ENCODE measurements at regions not wholly inside any gene's neighbourhood (a gene's known extent, or its start where the extent isn't known, plus 50 kb on each side); places are given as distances from the start of the nearest gene placed in this dataset.

DNA sequence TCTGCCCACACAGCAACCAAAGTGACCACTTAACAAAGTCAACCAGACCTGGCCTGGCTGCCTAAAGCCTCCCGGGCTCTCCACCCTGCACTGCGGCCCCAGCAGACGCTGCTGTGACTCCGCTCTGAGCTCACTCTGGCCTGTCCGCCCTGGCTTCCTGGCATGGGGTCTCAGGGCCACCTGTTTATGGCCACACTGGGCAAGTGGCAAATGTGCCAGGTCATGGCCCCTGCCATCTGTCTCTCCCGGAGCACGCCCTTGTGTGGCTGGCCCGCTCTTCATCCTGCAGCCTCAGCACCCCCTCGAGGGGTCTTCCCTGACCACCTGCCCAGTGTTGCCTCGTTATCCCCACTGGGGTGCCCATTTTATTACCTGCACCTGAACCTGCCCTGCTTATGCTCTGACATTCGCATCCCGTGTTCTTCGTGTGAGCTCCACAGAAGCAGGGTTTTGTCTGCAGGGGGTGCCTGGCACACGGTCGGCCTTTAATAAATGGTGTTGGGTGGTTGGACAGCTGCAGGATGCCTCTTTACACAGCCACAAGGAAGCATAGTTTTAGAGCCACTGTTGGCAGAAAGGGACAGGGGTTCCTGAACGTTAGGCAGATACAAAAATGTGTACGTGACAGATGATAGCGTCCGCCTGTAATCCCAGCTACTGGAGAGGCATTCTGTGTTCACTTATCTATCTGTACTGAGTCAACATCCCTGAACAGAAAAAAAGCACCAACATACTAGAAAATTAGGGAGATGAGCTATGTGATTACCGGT lies 785.6 kb downstream of the TBC1D22A start:
- TF ChIP-seq, protein P1, sequence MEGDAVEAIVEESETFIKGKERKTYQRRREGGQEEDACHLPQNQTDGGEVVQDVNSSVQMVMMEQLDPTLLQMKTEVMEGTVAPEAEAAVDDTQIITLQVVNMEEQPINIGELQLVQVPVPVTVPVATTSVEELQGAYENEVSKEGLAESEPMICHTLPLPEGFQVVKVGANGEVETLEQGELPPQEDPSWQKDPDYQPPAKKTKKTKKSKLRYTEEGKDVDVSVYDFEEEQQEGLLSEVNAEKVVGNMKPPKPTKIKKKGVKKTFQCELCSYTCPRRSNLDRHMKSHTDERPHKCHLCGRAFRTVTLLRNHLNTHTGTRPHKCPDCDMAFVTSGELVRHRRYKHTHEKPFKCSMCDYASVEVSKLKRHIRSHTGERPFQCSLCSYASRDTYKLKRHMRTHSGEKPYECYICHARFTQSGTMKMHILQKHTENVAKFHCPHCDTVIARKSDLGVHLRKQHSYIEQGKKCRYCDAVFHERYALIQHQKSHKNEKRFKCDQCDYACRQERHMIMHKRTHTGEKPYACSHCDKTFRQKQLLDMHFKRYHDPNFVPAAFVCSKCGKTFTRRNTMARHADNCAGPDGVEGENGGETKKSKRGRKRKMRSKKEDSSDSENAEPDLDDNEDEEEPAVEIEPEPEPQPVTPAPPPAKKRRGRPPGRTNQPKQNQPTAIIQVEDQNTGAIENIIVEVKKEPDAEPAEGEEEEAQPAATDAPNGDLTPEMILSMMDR (IDR thresholded peaks at IDR 0.05; ENCODE audit: control insufficient read depth, insufficient read depth, low read depth, low read length, missing control alignments) = no peak
- no peak for DNase-seq (ENCODE audit: low read depth)
- H3K4me3 ChIP-seq (ENCODE audit: control insufficient read depth, low read depth, low read length) = no peak overlapping the region

DNA sequence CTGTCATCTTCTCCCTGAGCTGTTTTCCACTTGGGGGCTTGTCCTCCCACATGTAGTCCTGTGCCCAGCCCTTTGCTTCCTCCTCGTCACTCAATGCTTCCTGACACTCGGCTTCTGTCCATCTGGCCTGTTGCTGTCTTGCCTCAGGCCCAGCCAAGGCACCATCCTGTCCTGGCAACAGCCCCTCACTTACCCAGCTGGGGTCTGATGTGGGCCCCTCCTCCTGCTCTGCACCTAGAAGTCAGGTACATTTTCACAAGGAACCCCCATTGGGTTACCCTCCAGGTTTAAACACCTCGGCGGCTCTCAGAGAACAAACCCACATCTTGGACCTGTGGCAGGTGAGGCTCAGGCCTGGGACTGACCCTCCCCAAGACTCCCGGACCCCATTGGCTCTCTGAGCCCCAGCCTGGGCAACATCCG lies 784.8 kb downstream of the TBC1D22A start:
- no peak for DNase-seq (ENCODE audit: low read depth)
- H3K4me3 ChIP-seq (ENCODE audit: control insufficient read depth, low read depth, low read length) = no peak overlapping the region
- TF ChIP-seq, protein P1 (IDR thresholded peaks at IDR 0.05; ENCODE audit: control insufficient read depth, insufficient read depth, low read depth, low read length, missing control alignments) = no peak

DNA sequence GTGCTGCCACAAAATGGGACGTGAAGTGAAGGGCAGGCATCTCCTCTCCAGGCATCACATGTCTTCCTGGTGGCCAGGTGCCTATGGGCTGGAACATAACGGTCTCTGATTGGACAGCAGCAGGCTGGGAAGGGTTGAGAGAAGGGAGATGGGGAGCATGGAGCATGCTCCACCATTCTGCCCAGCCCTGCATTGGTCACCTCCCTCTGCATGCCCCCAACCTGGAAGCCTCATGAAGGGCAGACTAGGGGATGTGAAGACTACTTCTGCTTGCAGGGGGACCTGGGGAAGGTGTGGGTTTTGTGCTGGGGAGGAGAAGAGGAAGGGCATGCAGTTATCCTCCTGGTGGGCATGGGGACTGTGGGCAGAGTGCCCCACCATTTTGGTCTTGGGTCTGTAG lies 782.2 kb downstream of the TBC1D22A start:
- TF ChIP-seq, protein P1 (IDR thresholded peaks at IDR 0.05; ENCODE audit: control insufficient read depth, insufficient read depth, low read depth, low read length, missing control alignments) = no peak
- no peak for DNase-seq (ENCODE audit: low read depth)
- no peak overlapping the region for H3K4me3 ChIP-seq (ENCODE audit: control insufficient read depth, low read depth, low read length)

DNA sequence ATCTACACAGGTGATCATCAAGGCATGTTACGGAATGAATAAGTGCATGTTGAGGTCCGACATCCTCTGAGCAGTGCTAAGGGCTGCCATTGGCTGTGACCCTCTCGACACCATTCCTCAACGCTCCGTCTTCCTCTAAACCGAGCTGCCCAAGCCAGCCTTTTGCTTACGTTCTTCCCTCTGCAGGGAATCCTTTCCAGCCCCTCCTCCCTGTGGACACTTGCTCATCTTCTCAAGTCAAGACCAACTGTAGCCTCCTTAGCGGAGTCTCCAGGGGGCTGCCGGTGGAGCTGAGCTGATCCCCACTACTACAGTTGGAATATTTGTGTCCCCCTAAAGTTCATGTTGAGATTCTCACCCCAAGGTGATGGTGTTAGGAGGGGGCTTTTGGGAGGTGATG lies 781.0 kb downstream of the TBC1D22A start:
- no peak for DNase-seq (ENCODE audit: low read depth)
- TF ChIP-seq, protein P1 (IDR thresholded peaks at IDR 0.05; ENCODE audit: control insufficient read depth, insufficient read depth, low read depth, low read length, missing control alignments) = no peak
- H3K4me3 ChIP-seq (ENCODE audit: control insufficient read depth, low read depth, low read length) = no peak overlapping the region

DNA sequence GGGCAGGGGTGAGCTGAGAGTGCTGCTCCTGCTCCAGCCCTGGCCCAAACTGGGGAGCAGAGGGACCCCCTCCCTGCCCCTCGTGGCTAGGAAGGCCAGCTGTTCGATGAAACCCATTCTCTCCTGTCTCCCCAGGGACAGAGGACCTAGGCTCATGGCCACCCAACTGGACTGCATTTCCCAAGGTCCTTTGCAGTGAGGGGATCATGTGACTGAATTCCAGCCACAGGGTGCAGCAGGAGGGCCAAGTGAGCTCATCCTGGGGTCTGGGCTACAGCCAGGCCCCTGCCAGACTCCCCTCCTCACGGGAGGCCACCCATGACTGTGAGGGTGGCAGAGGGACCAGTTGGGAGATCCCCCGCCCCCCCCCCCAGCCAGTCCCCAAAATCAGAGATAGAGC lies 777.6 kb downstream of the TBC1D22A start:
- TF ChIP-seq, protein P1 (IDR thresholded peaks at IDR 0.05; ENCODE audit: control insufficient read depth, insufficient read depth, low read depth, low read length, missing control alignments) = no peak
- H3K4me3 ChIP-seq (ENCODE audit: control insufficient read depth, low read depth, low read length) = no peak overlapping the region
- no peak for DNase-seq (ENCODE audit: low read depth)

DNA sequence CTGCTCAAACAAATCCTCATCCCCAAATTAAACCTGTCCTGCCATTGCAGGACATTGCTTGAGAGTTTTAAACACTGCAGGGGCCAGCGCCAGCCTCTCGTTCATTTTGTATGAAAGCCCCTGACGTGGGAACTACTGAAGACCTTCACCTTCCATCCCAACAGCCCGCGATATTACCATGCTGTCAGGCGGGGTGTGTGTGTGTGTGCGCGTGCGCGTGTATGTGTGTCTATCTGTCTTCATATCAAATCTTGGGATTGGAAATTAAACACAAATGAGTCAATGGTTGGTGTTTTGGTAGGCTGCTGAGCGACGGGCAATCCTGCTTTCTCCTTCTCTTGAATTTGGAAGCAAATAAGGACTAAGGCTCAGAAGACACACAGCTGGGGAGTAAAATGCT lies 776.9 kb downstream of the TBC1D22A start:
- no peak for DNase-seq (ENCODE audit: low read depth)
- H3K4me3 ChIP-seq (ENCODE audit: control insufficient read depth, low read depth, low read length) = no peak overlapping the region
- TF ChIP-seq, protein P1 (IDR thresholded peaks at IDR 0.05; ENCODE audit: control insufficient read depth, insufficient read depth, low read depth, low read length, missing control alignments) = no peak

All from AG09309 (cell line).